CD14-positive monocyte (primary cell): ENCODE measurements at regions not wholly inside any gene's neighbourhood (a gene's known extent, or its start where the extent isn't known, plus 50 kb on each side); places are given as distances from the start of the nearest gene placed in this dataset.
A peak's percentile ranks its signal among the peaks of the same experiment; 100 is the strongest.

Source experiments
- DNase-seq, 3 donors: peaks; one replicate each; pipeline ENCODE4 v3.0.0-alpha.2; 2011 to 2022
- H2AFZ ChIP-seq: 2 replicates; pipeline ENCODE4 v1.6.0; 2012; ENCODE audit warnings: mild to moderate bottlenecking, low read depth, low read length, inconsistent platforms; ENCODE audit not compliant: insufficient read depth, poor library complexity, severe bottlenecking
- H3K27ac ChIP-seq, 2 donors: 1 replicate in 1 of 2; 2 replicates in 1 of 2; pipeline ENCODE4 v1.5.1; 2012 to 2013; ENCODE audit warnings: low read length in 2 of 2, control low read depth in 1 of 2, inconsistent platforms in 1 of 2, low read depth in 1 of 2, mild to moderate bottlenecking in 1 of 2
- H3K27me3 ChIP-seq, 2 donors: one replicate each; pipeline versions ENCODE4 v1.6.0 to v1.6.1; 2011 to 2013; ENCODE audit warnings: low read length in 2 of 2; ENCODE audit not compliant: control insufficient read depth in 2 of 2, insufficient read depth in 2 of 2
- H3K36me3 ChIP-seq, 2 donors: replicated peaks in 1 of 2; 1 replicate in 1 of 2; 2 replicates in 1 of 2; pipeline versions ENCODE4 v1.5.1 to v1.6.1; 2012 to 2013; ENCODE audit warnings: low read length in 2 of 2, control low read depth in 1 of 2, inconsistent platforms in 1 of 2, mild to moderate bottlenecking in 1 of 2; ENCODE audit not compliant: insufficient read depth in 2 of 2, control insufficient read depth in 1 of 2
- H3K4me1 ChIP-seq, 2 donors: 1 replicate in 1 of 2; 2 replicates in 1 of 2; pipeline versions ENCODE4 v1.5.1 to v1.6.1; 2012 to 2013; ENCODE audit warnings: low read length in 2 of 2, control low read depth in 1 of 2, inconsistent platforms in 1 of 2, mild to moderate bottlenecking in 1 of 2, moderate library complexity in 1 of 2; ENCODE audit not compliant: insufficient read depth in 2 of 2, control insufficient read depth in 1 of 2
- H3K4me2 ChIP-seq: replicated peaks from 2 replicates; pipeline ENCODE3; 2012; ENCODE audit warnings: low read length, moderate library complexity, mild to moderate bottlenecking; ENCODE audit not compliant: poor library complexity, severe bottlenecking; ENCODE audit errors: extremely low read depth
- H3K4me3 ChIP-seq, 3 experiments: fragments of 200-600 bp in 1 of 3; sonication (generic) in 1 of 3; replicated peaks in 1 of 3; 1 replicate in 2 of 3; 2 replicates in 1 of 3; pipeline ENCODE4 v1.5.1; 2011 to 2013; ENCODE audit warnings: low read length in 3 of 3, mild to moderate bottlenecking in 3 of 3, control low read depth in 2 of 3, low read depth in 2 of 3, inconsistent platforms in 1 of 3, moderate library complexity in 1 of 3
- H3K79me2 ChIP-seq: 2 replicates; pipeline ENCODE4 v1.6.0; 2012; ENCODE audit warnings: mild to moderate bottlenecking, control low read depth, inconsistent platforms, low read length, moderate library complexity; ENCODE audit not compliant: insufficient read depth
- H3K9ac ChIP-seq: 2 replicates; pipeline ENCODE4 v1.6.0; 2017; ENCODE audit warnings: low read length, mild to moderate bottlenecking; ENCODE audit not compliant: insufficient read depth, poor library complexity, severe bottlenecking
- H3K9me3 ChIP-seq, 2 donors: replicated peaks in 1 of 2; 1 replicate in 1 of 2; 2 replicates in 1 of 2; pipeline versions ENCODE4 v1.5.1 to v1.6.1; 2012 to 2013; ENCODE audit warnings: low read length in 2 of 2, control low read depth in 1 of 2; ENCODE audit not compliant: control insufficient read depth in 1 of 2, insufficient read depth in 1 of 2
- H4K20me1 ChIP-seq: 2 replicates; pipeline ENCODE4 v1.6.0; 2012; ENCODE audit warnings: mild to moderate bottlenecking, low read length, control low read depth, moderate library complexity; ENCODE audit not compliant: insufficient read depth
- H3K27ac Mint-ChIP-seq, 7 donors: one replicate each; pipeline ENCODE4 v1.8.0; 2020; ENCODE audit warnings: mild to moderate bottlenecking in 7 of 7, mixed read lengths in 7 of 7, moderate library complexity in 6 of 7, inconsistent platforms in 2 of 7
- H3K27me3 Mint-ChIP-seq, 3 donors: one replicate each; pipeline ENCODE4 v1.8.0; 2021 to 2022; ENCODE audit warnings: low read depth in 3 of 3, mild to moderate bottlenecking in 3 of 3, mixed read lengths in 3 of 3, moderate library complexity in 3 of 3, inconsistent platforms in 1 of 3
- H3K36me3 Mint-ChIP-seq, 2 donors: one replicate each; pipeline ENCODE4 v1.8.0; 2020; ENCODE audit warnings: mixed read lengths in 2 of 2, inconsistent platforms in 1 of 2, mild to moderate bottlenecking in 1 of 2
- H3K4me1 Mint-ChIP-seq: one replicate; pipeline ENCODE4 v1.8.0; 2020; ENCODE audit warnings: mild to moderate bottlenecking, mixed read lengths
- H3K4me3 Mint-ChIP-seq, 2 donors: one replicate each; pipeline ENCODE4 v1.8.0; 2020; ENCODE audit warnings: mild to moderate bottlenecking in 2 of 2, mixed read lengths in 2 of 2, moderate library complexity in 1 of 2
- H3K9me3 Mint-ChIP-seq, 7 donors: one replicate each; pipeline ENCODE4 v1.8.0; 2020 to 2022; ENCODE audit warnings: mixed read lengths in 7 of 7, mild to moderate bottlenecking in 6 of 7, moderate library complexity in 6 of 7, inconsistent platforms in 2 of 7
- CTCF ChIP-seq: fragments of 200-600 bp; IDR thresholded peaks from one replicate; pipeline ENCODE4 v1.8.0; 2022; ENCODE audit warnings: antibody characterized with exemption, mild to moderate bottlenecking
- WGBS: methylation state at CpG from one replicate; pipeline ENCODE4 v1.1.5; 2013; ENCODE audit warnings: missing lambda C conversion rate; ENCODE audit not compliant: insufficient coverage; 5-methylcytosine and 5-hydroxymethylcytosine counted together
- intact Hi-C, 2 donors: fragments of 100-400 bp; cut with micrococcal nuclease; formaldehyde crosslinking; loops; one replicate each; pipeline versions ENCODE4 v1.15.0 to v1.15.1; 2023

GRCh38 chr7:156556083-156556482 lies 84.5 kb upstream of the RNF32 start:
- TF ChIP-seq CTCF, result no peak
- Mint-ChIP-seq H3K4me1 (no peaks in the 10 kb centered on the region), H3K9me3 (peaks cover 0 to 3% (median 2%) of the 10 kb centered on the region in 7 donors), H3K36me3 (no peaks in the 10 kb centered on the region), H3K4me3 (no peak overlapping the region), H3K27me3 (peaks cover 3 to 17% (median 5%) of the 10 kb centered on the region in 3 donors), H3K27ac (no peak overlapping the region)
- no peaks in the 10 kb centered on the region for H3K36me3 ChIP-seq
- H3K4me3 ChIP-seq, result no peak overlapping the region
- intact Hi-C loops, result no loop called here
- WGBS, result 100% methylated on average over 1 of the region's 2 CpGs
- no peak overlapping the region for H2AFZ ChIP-seq
- H3K27ac ChIP-seq, result no peak overlapping the region
- H3K79me2 ChIP-seq, result no peaks in the 10 kb centered on the region
- H3K4me1 ChIP-seq, result no peaks in the 10 kb centered on the region
- no peak for DNase-seq
- H3K9me3 ChIP-seq, result no peaks in the 10 kb centered on the region
- H3K4me2 ChIP-seq, result no peak overlapping the region
- no peaks in the 10 kb centered on the region for H3K27me3 ChIP-seq
- H3K9ac ChIP-seq, result no peak overlapping the region
- no peaks in the 10 kb centered on the region for H4K20me1 ChIP-seq

- Histone ChIP-seq H3K4me2 (no peak overlapping the region), H3K27me3 (no peaks in the 10 kb centered on the region), H2AFZ (no peak overlapping the region), H3K4me3 (no peak overlapping the region), H3K27ac (no peak overlapping the region), H3K36me3 (no peaks in the 10 kb centered on the region), H3K9me3 (peaks cover 0 to 4% of the 10 kb centered on the region in 2 donors), H3K4me1 (no peaks in the 10 kb centered on the region), H4K20me1 (no peaks in the 10 kb centered on the region), H3K9ac (no peak overlapping the region), H3K79me2 (no peaks in the 10 kb centered on the region)
- H3K4me1 Mint-ChIP-seq, result no peaks in the 10 kb centered on the region
- intact Hi-C loops, result no loop called here
- no peak for TF ChIP-seq CTCF
- no peak for DNase-seq
- H3K9me3 Mint-ChIP-seq, result peaks cover 0 to 6% (median 1%) of the 10 kb centered on the region in 7 donors
- no peak overlapping the region for H3K4me3 Mint-ChIP-seq
- peak overlapping the region in 1 of 7 donors; percentile 31 for H3K27ac Mint-ChIP-seq
- WGBS, result 87% methylated on average over 5 of the region's 8 CpGs
- peaks cover 0 to 8% (median 5%) of the 10 kb centered on the region in 3 donors for H3K27me3 Mint-ChIP-seq
- H3K36me3 Mint-ChIP-seq, result no peaks in the 10 kb centered on the region
Observed at GRCh38 chr7:156554488-156554887, 86.1 kb upstream of the RNF32 start.
